Fibroblast of skin of right biceps (primary cell): ENCODE measurements at regions not wholly inside any gene's neighbourhood (a gene's known extent, or its start where the extent isn't known, plus 50 kb on each side); places are given as distances from the start of the nearest gene placed in this dataset.
A peak's percentile ranks its signal among the peaks of the same experiment; 100 is the strongest.
"Not testable (repeated sequence)": the region's sequence is repeated elsewhere in the genome, so short reads cannot be mapped to it uniquely, and the experiment has no call there.

Experiments used
- DNase-seq: peaks from one replicate; pipeline ENCODE4 v3.0.0-alpha.2; 2013

- no peak for DNase-seq
These were observed 164.3 kb upstream of the FAM3C start for GRCh38 chr7:121560267-121560990.

- no peak for DNase-seq
These were observed 162.2 kb upstream of the FAM3C start for GRCh38 chr7:121558288-121558687.

GRCh38 chr7:121557034-121557892, 161.2 kb upstream of the FAM3C start:
- DNase-seq: peak; percentile 57

GRCh38 chr7:121555558-121555957, 159.4 kb upstream of the FAM3C start:
- DNase-seq: no peak

- DNase-seq: peak; percentile 63
These were observed 151.5 kb upstream of the FAM3C start for GRCh38 chr7:121547544-121548092.

- DNase-seq: no peak
These were observed 150.8 kb upstream of the FAM3C start for GRCh38 chr7:121546632-121547543.

- no peak for DNase-seq
These were observed 149.3 kb upstream of the FAM3C start for GRCh38 chr7:121545418-121545817.

- peak; percentile 96 for DNase-seq
These were observed 148.6 kb upstream of the FAM3C start for GRCh38 chr7:121544726-121545125.

GRCh38 chr7:121544238-121544637, 148.1 kb upstream of the FAM3C start:
- DNase-seq: peak; percentile 64

- DNase-seq: no peak
These were observed 145.3 kb upstream of the FAM3C start for GRCh38 chr7:121541457-121541856.

- DNase-seq: no peak
These were observed 144.0 kb upstream of the FAM3C start for GRCh38 chr7:121540138-121540537.

GRCh38 chr7:121537031-121537430, 140.9 kb upstream of the FAM3C start:
- DNase-seq: no peak

GRCh38 chr7:121531175-121532070, 135.3 kb upstream of the FAM3C start:
- DNase-seq: peak; percentile 35

- peak; percentile 96 for DNase-seq
These were observed 134.4 kb upstream of the FAM3C start for GRCh38 chr7:121530227-121531174.

- peak; percentile 15 for DNase-seq
These were observed 132.9 kb upstream of the FAM3C start for GRCh38 chr7:121529003-121529402.

GRCh38 chr7:121526210-121526609, 130.1 kb upstream of the FAM3C start:
- DNase-seq: not testable (repeated sequence)

GRCh38 chr7:121525155-121525819, 129.2 kb upstream of the FAM3C start:
- no peak for DNase-seq

- no peak for DNase-seq
These were observed 125.7 kb upstream of the FAM3C start for GRCh38 chr7:121521711-121522400.

- DNase-seq: no peak
These were observed 124.8 kb upstream of the FAM3C start for GRCh38 chr7:121520911-121521310.
